Fibroblast of skin of abdomen (primary cell): ENCODE measurements at regions not wholly inside any gene's neighbourhood (a gene's known extent, or its start where the extent isn't known, plus 50 kb on each side); places are given as distances from the start of the nearest gene placed in this dataset.
"Not testable (repeated sequence)": the region's sequence is repeated elsewhere in the genome, so short reads cannot be mapped to it uniquely, and the experiment has no call there.

Source experiments
- DNase-seq: peaks from one replicate; pipeline ENCODE4 v3.0.0-alpha.2; 2013

DNA sequence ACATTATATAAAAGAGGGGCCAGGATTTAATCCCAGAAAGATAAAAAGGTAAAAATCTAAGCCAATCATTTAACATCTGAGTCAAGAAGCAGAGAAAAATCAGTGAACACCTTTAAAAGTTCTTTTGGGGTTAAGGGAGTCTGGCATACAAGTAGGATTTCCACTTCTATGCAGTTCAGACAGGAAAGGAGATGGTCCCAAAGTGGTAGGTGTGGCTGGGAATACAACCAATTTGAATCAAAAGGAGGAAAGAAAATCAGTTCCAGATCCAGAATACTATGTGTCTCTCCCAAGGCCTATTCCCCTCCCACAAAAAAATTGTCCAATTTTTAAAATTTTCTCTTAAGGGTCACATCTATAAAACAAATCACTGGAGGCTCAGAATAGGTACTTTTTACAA lies 167.4 kb downstream of the PHLDA1 start:
- no peak for DNase-seq

- DNase-seq: no peak
Observed at GRCh38 chr12:75863533-75863932, 168.0 kb downstream of the PHLDA1 start.

DNA sequence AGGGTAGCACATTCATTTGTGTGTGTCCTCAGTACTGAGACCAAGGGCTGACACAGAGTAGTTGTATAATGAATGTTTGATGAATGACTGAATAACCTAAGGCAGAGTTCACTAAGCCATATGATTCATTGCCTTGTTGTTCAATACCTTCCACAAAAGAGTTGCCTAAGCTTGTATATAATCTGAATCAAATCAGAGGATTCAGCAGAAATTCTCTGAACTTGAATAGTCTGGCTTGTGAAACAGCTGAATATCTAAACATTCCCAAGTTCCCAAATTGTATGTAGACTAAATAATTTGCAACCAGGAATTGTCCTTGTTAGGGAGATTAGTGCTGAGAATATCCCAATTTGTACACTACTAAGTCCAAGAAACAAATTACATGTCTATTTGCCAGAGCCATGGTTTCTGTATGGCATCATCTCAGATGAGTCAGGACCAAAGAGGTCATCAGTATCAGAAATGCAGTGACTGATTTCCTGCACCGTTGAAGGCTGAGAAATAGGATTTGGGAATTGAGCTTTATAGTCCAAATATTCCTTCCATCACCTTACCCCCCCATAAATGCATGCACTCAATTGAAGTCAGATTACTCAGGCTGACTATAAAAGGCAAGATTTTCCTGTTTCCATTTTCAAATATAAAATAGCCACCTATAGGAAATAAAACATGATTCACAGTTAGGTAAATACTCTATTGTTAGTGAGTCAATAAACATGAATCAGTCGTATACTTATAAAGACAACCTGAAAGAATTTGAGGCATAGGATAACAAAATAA lies 168.7 kb downstream of the PHLDA1 start:
- DNase-seq: peak; percentile 63

- no peak for DNase-seq
Observed at GRCh38 chr12:75859868-75860267, 171.7 kb downstream of the PHLDA1 start.

DNA sequence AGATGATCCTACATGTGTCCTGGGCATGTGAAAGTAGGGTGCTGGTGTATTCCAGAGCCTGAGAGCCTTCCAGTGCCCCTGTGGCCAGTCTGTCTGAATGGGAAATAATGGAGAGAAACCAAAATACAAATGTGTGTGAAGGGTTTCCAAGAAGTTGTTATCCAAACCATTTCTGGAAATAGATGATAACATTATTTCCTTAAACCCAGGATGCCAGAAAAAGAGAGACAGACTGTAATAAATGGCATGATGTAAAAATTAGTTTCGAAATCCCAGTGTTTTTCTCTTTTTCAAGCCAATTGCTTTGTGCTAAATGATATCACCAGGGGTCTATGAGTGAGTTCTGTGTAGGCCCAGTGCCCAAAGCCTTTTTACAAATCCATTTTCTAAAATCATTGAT lies 175.3 kb downstream of the PHLDA1 start:
- DNase-seq: no peak

DNA sequence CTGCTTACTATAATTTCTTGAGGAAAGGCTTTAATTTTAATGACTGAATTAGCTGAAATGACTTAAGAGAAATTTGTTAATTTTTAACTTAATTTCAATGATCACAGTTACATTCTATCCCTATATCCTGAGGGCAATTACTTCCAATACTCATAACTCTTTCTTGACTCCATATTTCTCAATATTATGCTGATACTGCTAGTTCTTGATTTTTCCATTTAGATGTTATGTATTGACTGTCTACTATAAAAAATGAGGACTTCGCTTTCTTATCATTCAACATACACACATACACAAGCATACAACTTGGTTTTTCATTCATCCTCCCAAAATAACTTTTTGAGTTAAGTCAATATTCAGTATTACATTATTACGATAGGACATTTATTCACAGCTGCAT lies 176.2 kb downstream of the PHLDA1 start:
- DNase-seq: no peak

DNA sequence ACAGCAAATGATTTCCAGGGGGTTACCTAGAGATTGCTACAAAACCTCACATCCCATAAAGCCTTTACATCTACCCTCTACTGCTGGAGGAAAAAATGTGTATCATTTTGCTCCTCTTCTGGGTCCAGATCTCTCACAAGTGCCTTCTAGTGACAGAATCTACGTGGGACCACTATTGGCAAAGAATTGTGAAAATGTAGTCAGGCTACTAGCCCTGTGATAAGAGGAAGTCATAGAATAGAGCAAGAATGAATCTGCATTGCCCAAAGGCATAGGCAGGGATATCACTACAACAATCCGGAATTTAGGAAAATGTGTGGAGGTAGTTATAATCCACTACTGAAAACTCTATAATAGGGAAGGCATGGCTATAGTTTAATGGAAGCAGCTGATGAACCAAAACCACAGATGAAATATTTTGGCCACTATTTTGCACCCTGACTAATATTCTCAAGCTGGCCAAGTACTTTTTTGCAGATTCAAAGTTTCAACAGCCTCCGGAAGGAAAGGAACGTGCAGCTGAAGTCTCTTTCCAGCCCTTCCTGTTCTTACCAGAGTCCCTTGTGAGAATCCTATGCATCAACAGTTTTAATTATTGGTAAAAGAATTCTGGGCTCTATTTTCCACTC lies 176.8 kb downstream of the PHLDA1 start:
- peak; percentile 82 for DNase-seq

- not testable (repeated sequence) for DNase-seq
Observed at GRCh38 chr12:75854137-75854536, 177.4 kb downstream of the PHLDA1 start.

DNA sequence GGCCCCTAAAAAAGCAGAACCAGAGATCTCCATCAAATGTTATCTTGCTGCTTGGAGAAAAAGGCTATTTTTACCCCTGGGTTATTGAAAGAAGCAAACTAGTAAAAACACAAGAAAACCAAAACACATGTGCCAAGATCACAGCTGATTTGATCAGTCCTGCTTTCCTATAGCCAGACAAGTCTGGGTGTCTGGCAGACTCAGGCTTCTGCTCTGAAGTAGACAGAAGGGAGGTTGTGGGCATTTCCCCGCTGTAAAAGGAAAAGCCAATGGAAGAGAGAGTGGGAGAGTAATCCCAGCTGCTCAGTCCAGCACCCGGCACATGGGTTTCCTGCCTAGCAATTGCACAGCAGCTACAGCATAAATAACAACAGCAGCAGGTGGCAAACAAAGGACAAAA lies 177.9 kb downstream of the PHLDA1 start:
- no peak for DNase-seq

DNA sequence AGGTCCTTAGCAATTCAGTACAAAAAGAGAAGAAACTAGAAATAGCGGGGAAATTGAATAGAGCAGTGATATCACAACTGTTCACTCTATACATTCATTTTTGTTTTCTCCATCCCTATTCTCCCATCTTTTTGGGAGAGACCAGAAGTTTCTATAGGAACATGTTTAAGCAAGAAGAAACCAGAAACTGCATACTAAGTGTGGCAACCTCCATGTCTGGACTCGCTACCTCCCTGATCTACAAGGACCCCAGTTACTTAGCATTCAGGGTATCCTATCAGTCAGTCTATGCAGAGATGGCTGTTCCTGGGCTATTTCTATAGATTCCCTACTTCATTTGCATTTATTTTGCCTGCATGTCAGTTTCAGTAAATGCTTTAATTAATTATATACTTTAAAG lies 178.6 kb downstream of the PHLDA1 start:
- DNase-seq: no peak

GRCh38 chr12:75852143-75852542 lies 179.4 kb downstream of the PHLDA1 start:
- DNase-seq: peak; percentile 31

- peak; percentile 80 for DNase-seq
Observed at GRCh38 chr12:75850721-75851462, 180.7 kb downstream of the PHLDA1 start.

DNA sequence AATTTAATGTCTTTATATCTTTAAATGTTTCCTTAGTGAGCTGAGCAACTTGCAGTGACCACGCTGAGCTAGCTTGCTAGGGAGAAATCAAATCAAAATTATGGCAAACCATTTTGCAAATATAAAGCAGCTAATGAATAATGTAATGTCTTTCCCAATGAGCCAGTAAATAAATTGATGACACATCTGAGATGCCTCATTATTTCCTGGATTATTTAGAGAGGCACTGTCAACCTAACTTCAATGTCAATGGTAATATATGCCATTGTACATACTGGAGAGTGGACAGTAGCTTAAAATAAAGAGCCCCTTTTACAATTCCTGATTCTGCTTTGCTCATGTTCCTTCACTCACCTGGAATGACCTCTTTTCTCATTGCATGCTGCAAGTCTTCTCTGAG lies 182.6 kb downstream of the PHLDA1 start:
- no peak for DNase-seq

- no peak for DNase-seq
Observed at GRCh38 chr12:75848431-75848925, 183.1 kb downstream of the PHLDA1 start.

DNA sequence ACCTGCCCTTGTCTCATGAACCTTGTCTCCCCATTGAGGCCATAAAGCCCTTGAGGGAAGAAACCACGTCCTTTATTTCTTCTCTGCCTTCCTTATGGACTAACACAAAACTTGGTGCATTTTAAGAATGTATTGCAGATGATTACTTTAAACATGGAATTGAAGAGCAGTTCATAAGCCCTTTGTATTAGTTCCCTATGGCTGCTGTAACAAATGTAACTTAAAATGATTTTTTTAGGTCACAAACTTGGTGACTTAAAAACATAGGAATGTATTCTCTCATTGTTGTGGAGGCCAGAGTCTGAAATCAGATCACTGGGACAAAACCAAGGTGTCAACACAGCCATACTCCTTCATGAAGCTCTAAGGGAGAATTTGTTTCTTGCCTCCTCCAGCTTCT lies 185.5 kb downstream of the PHLDA1 start:
- DNase-seq: no peak

GRCh38 chr12:75844985-75845384 lies 186.6 kb downstream of the PHLDA1 start:
- DNase-seq: no peak

DNA sequence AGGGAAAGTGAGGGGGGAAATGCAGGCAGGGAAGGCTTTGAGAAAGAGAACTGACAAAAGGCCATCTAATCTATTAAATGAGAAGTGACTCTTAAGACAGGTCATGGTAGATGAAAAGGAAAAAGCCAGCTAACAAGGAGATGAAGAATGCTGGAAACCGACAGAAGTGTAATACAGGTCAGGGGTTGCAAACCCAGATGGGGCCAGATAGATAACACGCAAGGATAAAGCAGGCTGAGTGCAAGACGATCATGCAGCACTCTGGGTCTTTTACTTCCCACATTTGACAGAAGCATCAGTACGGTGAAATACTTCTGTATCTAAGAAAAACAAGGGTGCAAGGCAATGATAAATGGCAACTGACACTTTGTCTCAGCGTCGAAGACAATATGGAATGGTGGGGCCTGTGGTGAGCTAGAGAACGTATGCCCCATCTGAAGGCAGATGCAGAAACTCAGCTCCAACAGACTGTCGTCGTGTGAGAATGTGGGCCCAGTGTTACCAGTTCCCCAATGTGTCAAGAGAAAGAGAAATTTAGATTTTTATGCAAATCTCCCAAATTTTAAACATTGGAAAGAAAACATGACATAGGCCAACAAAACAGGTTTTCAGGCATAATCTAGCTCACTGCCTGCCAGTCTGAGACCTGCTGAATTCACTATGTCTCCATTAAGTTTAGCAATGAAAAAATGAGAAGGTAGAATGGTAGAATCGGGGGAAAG lies 187.4 kb downstream of the PHLDA1 start:
- no peak for DNase-seq

DNA sequence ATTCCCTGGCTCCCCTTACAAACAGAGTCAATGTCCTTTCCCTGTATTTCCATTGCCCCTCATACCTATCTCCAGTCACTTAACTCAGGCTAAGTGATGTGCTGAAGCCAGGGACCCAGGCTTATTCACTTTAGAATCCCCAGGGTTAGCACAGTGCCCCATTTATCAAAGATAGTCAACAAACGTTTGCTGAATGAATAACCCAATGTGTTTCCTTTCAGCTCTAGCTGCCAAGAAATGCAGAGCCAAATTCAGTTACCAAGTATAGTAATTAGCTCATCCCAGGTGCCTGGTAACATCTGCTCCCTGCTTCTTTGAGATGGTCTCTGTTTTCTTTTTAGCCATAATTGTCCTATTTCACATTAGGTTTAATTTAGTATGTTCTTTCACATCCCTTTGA lies 189.5 kb downstream of the PHLDA1 start:
- no peak for DNase-seq

GRCh38 chr12:75840994-75841355 lies 190.6 kb downstream of the PHLDA1 start:
- no peak for DNase-seq

DNA sequence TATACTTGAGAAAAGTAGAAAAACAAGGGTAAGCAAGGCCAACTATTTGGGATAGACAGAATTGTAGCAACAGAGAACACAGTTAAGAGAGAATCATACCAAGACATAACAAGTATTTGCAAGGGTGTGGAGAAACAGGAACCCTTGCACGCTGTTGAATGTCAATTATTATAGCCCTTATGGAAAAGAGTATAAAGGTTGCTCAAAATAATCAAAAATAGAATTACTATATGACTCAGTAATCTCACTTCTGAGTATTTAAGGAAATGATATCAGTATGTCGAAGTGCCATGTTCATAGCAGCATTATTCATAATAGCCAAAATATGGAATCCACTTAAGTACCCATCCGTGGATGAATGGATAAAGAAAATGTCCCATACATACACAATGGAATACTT lies 193.3 kb downstream of the PHLDA1 start:
- DNase-seq: no peak

- no peak for DNase-seq
Observed at GRCh38 chr12:75837700-75838099, 193.9 kb downstream of the PHLDA1 start.

DNA sequence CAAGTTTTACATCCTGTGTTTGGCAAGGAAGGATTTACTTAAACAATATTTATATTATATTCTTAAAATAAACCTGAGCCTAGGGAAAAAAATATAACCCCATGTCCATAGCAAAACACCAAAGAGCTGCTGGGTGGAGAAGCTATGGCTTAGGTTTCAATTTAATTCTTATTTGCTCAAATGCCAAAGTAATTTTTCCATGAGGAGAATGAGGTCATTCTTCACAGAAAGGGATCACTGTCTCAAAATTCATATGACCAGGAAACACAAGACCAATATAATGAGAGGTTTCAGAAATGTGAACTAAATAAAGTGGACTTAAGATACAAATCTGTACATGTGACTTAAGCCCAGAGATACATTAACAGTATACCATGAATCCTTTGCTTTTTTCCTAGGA lies 195.0 kb downstream of the PHLDA1 start:
- no peak for DNase-seq

DNA sequence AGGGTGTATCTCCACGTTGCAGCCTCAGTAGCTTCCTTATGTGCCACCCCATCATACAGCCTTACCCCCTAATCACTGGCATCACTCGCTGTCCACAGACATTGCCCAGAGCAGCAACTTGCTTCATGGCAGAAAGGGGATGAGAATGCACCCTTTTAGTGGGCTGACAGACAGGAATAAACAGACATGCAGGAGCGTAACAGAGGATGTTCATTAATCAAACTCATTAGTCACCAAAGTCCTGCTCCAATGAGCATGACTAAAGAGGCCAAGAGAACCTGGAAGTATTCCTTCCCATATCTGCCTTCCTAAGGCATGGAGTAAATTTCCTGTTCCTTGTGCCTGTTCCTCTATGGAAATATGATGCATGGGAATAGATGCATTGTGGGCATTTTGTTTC lies 197.0 kb downstream of the PHLDA1 start:
- peak; percentile 22 for DNase-seq
